HepG2 (cell line): ENCODE measurements at regions not wholly inside any gene's neighbourhood (a gene's known extent, or its start where the extent isn't known, plus 50 kb on each side); places are given as distances from the start of the nearest gene placed in this dataset.

ENCODE experiments used
- BHLHE40 ChIP-seq: IDR thresholded peaks from 2 replicates; pipeline ENCODE4 v1.6.1; 2011; ENCODE audit warnings: low read length, improper control_type of control experiment
- CREB1 ChIP-seq, 2 experiments: fragments of 450-650 bp in 1 of 2; IDR thresholded peaks; 2 replicates each; pipeline ENCODE4 v1.6.1; 2016 to 2017; ENCODE audit warnings: control low read depth in 1 of 2, mild to moderate bottlenecking in 1 of 2, missing compliant biosample characterization in 1 of 2, missing genetic modification characterization in 1 of 2
- E2F5 ChIP-seq: sonication (generic); formaldehyde crosslinking; conservative IDR thresholded peaks from 2 replicates; pipeline ENCODE4 v1.4.0; 2020; ENCODE audit warnings: missing genetic modification reagents
- ELF3 ChIP-seq: IDR thresholded peaks from 2 replicates; pipeline ENCODE4 v1.6.1; 2016; ENCODE audit warnings: missing genetic modification reagents, missing compliant biosample characterization
- FOXA1 ChIP-seq, 2 experiments: fragments of 450-650 bp in 1 of 2; sonication (generic) in 1 of 2; formaldehyde crosslinking in 1 of 2; IDR thresholded peaks; 2 replicates each; pipeline versions ENCODE4 v1.4.0 to v1.6.1; 2016 to 2020; ENCODE audit warnings: missing genetic modification reagents in 1 of 2
- GATA4 ChIP-seq: sonication (generic); IDR thresholded peaks from 2 replicates; pipeline ENCODE4 v1.6.1; 2016; ENCODE audit warnings: antibody characterized with exemption, low read depth, borderline replicate concordance
- HHEX ChIP-seq: IDR thresholded peaks from 2 replicates; pipeline ENCODE4 v1.6.1; 2016; ENCODE audit warnings: control low read depth
- HMG20A ChIP-seq: IDR thresholded peaks from 2 replicates; pipeline ENCODE4 v1.6.1; 2016; ENCODE audit warnings: borderline replicate concordance
- MAFG ChIP-seq: sonication (generic); formaldehyde crosslinking; IDR thresholded peaks from 2 replicates; pipeline ENCODE4 v1.5.1; 2020; ENCODE audit warnings: mild to moderate bottlenecking, missing genetic modification reagents
- NCOA1 ChIP-seq: sonication (generic); formaldehyde crosslinking; IDR thresholded peaks from 2 replicates; pipeline ENCODE4 v1.9.0; 2021; ENCODE audit warnings: missing genetic modification reagents
- NCOA2 ChIP-seq: sonication (generic); formaldehyde crosslinking; IDR thresholded peaks from 2 replicates; pipeline ENCODE4 v1.8.0; 2022; ENCODE audit warnings: inconsistent platforms
- NFATC3 ChIP-seq: sonication (generic); formaldehyde crosslinking; IDR thresholded peaks from 2 replicates; pipeline ENCODE4 v1.5.1; 2020; ENCODE audit warnings: mild to moderate bottlenecking, missing genetic modification reagents
- PAX8 ChIP-seq: sonication (generic); formaldehyde crosslinking; IDR thresholded peaks from 2 replicates; pipeline ENCODE4 v1.8.0; 2022; ENCODE audit warnings: mild to moderate bottlenecking, missing genetic modification reagents, borderline replicate concordance
- RARA ChIP-seq: IDR thresholded peaks from 2 replicates; pipeline ENCODE4 v1.6.1; 2016; ENCODE audit warnings: missing genetic modification reagents, missing compliant biosample characterization
- SRF ChIP-seq: IDR thresholded peaks from 2 replicates; pipeline ENCODE4 v1.6.1; 2011; ENCODE audit warnings: mild to moderate bottlenecking, low read depth, low read length, moderate library complexity
- TARDBP ChIP-seq: sonication (generic); formaldehyde crosslinking; IDR thresholded peaks from 2 replicates; pipeline ENCODE4 v1.8.0; 2022; ENCODE audit warnings: mild to moderate bottlenecking, missing genetic modification reagents
- ZFP36L2 ChIP-seq: sonication (generic); formaldehyde crosslinking; IDR thresholded peaks from 2 replicates; pipeline ENCODE4 v1.4.0; 2020; ENCODE audit warnings: missing genetic modification reagents
- ZHX1 ChIP-seq: sonication (generic); formaldehyde crosslinking; IDR thresholded peaks from 2 replicates; pipeline ENCODE4 v1.8.1; 2022; ENCODE audit warnings: low read depth, mild to moderate bottlenecking, missing genetic modification reagents
- ZNF660 ChIP-seq: sonication (generic); formaldehyde crosslinking; IDR thresholded peaks from 2 replicates; pipeline ENCODE4 v1.5.1; 2020; ENCODE audit warnings: mild to moderate bottlenecking, low read depth, missing genetic modification reagents, borderline replicate concordance
- ZNF687 ChIP-seq: sonication (generic); formaldehyde crosslinking; IDR thresholded peaks from 2 replicates; pipeline ENCODE4 v1.5.1; 2020; ENCODE audit warnings: mild to moderate bottlenecking, missing genetic modification reagents, moderate library complexity
- ZNF878 ChIP-seq: sonication (generic); formaldehyde crosslinking; IDR thresholded peaks from 2 replicates; pipeline ENCODE4 v1.8.1; 2023; ENCODE audit warnings: mild to moderate bottlenecking, missing genetic modification reagents, moderate library complexity
- ZNF891 ChIP-seq: sonication (generic); formaldehyde crosslinking; IDR thresholded peaks from 2 replicates; pipeline ENCODE4 v1.5.0; 2020; ENCODE audit warnings: mild to moderate bottlenecking, missing genetic modification reagents

GRCh38 chr9:79489261-79490000 is 82.3 kb upstream of the TLE4 start (continued):
- no peak for TF ChIP-seq PAX8
- peak; percentile 83 for TF ChIP-seq FOXA1 (IDR thresholded peaks at IDR 0.05)
- TF ChIP-seq FOXA1 (CRISPR knock-in tag; IDR thresholded peaks at IDR 0.05) = peak; percentile 88
- TF ChIP-seq ZHX1 (CRISPR knock-in tag) = no peak
- TF ChIP-seq NCOA1 = no peak
- TF ChIP-seq SRF = no peak
- TF ChIP-seq HMG20A = peak; percentile 86
- TF ChIP-seq BHLHE40 = 0 out of 2 replicates have a peak, but pooled peaks have one; percentile 51
- TF ChIP-seq NFATC3 (CRISPR knock-in tag) = no peak
- no peak for TF ChIP-seq ZNF878 (CRISPR knock-in tag)
- TF ChIP-seq NCOA2 (CRISPR knock-in tag) = peak; percentile 63
- TF ChIP-seq ZNF687 = no peak
- TF ChIP-seq E2F5 = no peak
- TF ChIP-seq ELF3 (CRISPR knock-in tag) = 0 out of 2 replicates have a peak, but pooled peaks have one; percentile 29
- no peak for TF ChIP-seq ZNF660 (CRISPR knock-in tag)
- TF ChIP-seq ZFP36L2 (CRISPR knock-in tag) = no peak
- TF ChIP-seq GATA4 = peak; percentile 75; the same call in 1 of the 2 replicates
- no peak for TF ChIP-seq MAFG (CRISPR knock-in tag)
- no peak for TF ChIP-seq ZNF891 (CRISPR knock-in tag)
- peak; percentile 98 for TF ChIP-seq HHEX (CRISPR knock-in tag)
- peak; percentile 76; the same call in 1 of the 2 replicates for TF ChIP-seq RARA (CRISPR knock-in tag)
- TF ChIP-seq TARDBP (CRISPR knock-in tag) = 0 out of 2 replicates have a peak, but pooled peaks have one; percentile 26
- TF ChIP-seq CREB1 (IDR thresholded peaks at IDR 0.05) = no peak
- peak; percentile 30; the same call in 1 of the 2 replicates for TF ChIP-seq CREB1 (CRISPR knock-in tag; IDR thresholded peaks at IDR 0.05)
